DOHH2 (cell line): ENCODE measurements at regions not wholly inside any gene's neighbourhood (a gene's known extent, or its start where the extent isn't known, plus 50 kb on each side); places are given as distances from the start of the nearest gene placed in this dataset.

Experiments
- H3F3A ChIP-seq: fragments of 200-600 bp; sonication (generic), shearing (Covaris generic); 2 replicates; pipeline ENCODE4 v1.6.0; 2016; ENCODE audit warnings: antibody characterized with exemption, mild to moderate bottlenecking; ENCODE audit not compliant: control insufficient read depth, insufficient read depth
- H3K27ac ChIP-seq: fragments of 200-600 bp; sonication (generic); 2 replicates; pipeline ENCODE4 v1.5.1; 2014; ENCODE audit warnings: low read depth, mild to moderate bottlenecking, low read length, moderate library complexity
- H3K27me3 ChIP-seq: fragments of 200-600 bp; sonication (generic); 2 replicates; pipeline ENCODE4 v1.6.1; 2014; ENCODE audit warnings: mild to moderate bottlenecking, low read length, mixed read lengths; ENCODE audit not compliant: control insufficient read depth
- H3K36me3 ChIP-seq: fragments of 200-600 bp; sonication (generic); 2 replicates; pipeline ENCODE4 v1.6.1; 2014; ENCODE audit warnings: mild to moderate bottlenecking, low read length, moderate library complexity, mixed read lengths; ENCODE audit not compliant: control insufficient read depth
- H3K4me1 ChIP-seq: fragments of 200-600 bp; sonication (generic); 2 replicates; pipeline ENCODE4 v1.6.1; 2014; ENCODE audit warnings: mild to moderate bottlenecking, low read length, mixed read lengths; ENCODE audit not compliant: control insufficient read depth
- H3K4me2 ChIP-seq: fragments of 200-600 bp; sonication (generic); 2 replicates; pipeline ENCODE4 v1.6.0; 2014; ENCODE audit warnings: mild to moderate bottlenecking, low read length, moderate library complexity
- H3K4me3 ChIP-seq: fragments of 200-600 bp; sonication (generic); 2 replicates; pipeline ENCODE4 v1.5.1; 2014; ENCODE audit warnings: mild to moderate bottlenecking, low read length, mixed read lengths
- H3K79me2 ChIP-seq: fragments of 200-600 bp; sonication (generic); 2 replicates; pipeline ENCODE4 v1.6.1; 2014; ENCODE audit warnings: mild to moderate bottlenecking, low read length, mixed read lengths; ENCODE audit not compliant: control insufficient read depth
- H3K9me2 ChIP-seq: fragments of 200-600 bp; sonication (generic); replicated peaks from 2 replicates; pipeline ENCODE4 v1.6.1; 2014; ENCODE audit warnings: mild to moderate bottlenecking, low read length, mixed read lengths; ENCODE audit not compliant: control insufficient read depth
- H3K9me3 ChIP-seq: fragments of 200-600 bp; sonication (generic); 2 replicates; pipeline ENCODE4 v1.6.1; 2014; ENCODE audit warnings: antibody characterized with exemption, low read length, mixed read lengths; ENCODE audit not compliant: control insufficient read depth, insufficient read depth
- H4K20me1 ChIP-seq: fragments of 200-600 bp; sonication (generic); 2 replicates; pipeline ENCODE4 v1.6.0; 2014; ENCODE audit warnings: low read depth, mild to moderate bottlenecking, antibody characterized with exemption, low read length, moderate library complexity; ENCODE audit not compliant: control insufficient read depth, insufficient read depth
- EZH2phosphoT487 ChIP-seq: fragments of 200-600 bp; sonication (generic); IDR thresholded peaks from 2 replicates; pipeline ENCODE4 v1.6.1; 2017; ENCODE audit warnings: borderline replicate concordance, mild to moderate bottlenecking, antibody characterized with exemption, low read length, moderate library complexity, mixed read lengths
- TF ChIP-seq, protein P1 (sequence below): fragments of 200-600 bp; sonication (generic); IDR thresholded peaks from one replicate; pipeline ENCODE4 v1.5.1; 2014; ENCODE audit warnings: antibody characterized with exemption, mild to moderate bottlenecking, low read depth, low read length; ENCODE audit not compliant: poor library complexity, severe bottlenecking

DNA sequence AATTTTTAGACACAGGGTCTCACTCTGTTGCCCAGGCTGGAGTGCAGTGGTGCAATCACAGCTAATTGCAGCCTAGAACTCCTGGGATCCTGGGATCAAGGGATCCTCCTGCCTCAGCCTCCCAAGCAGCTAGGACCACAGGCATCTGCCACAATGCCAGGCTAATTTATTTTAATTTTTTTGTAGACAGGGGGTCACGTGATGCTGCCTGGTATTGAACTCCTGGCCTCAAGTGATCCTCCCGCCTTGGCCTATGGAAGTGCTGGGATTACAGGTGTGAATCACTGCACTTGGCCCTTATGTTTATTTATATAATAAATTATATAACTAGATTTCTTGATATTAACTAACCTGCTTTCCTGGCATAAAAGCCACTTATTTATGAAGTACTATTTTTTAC, 1081.7 kb upstream of the FANCL start:
- Histone ChIP-seq H3K27me3 (no peaks in the 10 kb centered on the region), H3K36me3 (no peaks in the 10 kb centered on the region), H3K27ac (no peak overlapping the region), H3K9me3 (no peaks in the 10 kb centered on the region), H3K4me2 (no peak overlapping the region), H3F3A (no peaks in the 10 kb centered on the region), H3K9me2 (no peaks in the 10 kb centered on the region), H3K4me3 (no peak overlapping the region), H3K79me2 (no peaks in the 10 kb centered on the region), H4K20me1 (no peaks in the 10 kb centered on the region), H3K4me1 (no peaks in the 10 kb centered on the region)
- no peak for TF ChIP-seq EZH2phosphoT487
- TF ChIP-seq, protein P1, sequence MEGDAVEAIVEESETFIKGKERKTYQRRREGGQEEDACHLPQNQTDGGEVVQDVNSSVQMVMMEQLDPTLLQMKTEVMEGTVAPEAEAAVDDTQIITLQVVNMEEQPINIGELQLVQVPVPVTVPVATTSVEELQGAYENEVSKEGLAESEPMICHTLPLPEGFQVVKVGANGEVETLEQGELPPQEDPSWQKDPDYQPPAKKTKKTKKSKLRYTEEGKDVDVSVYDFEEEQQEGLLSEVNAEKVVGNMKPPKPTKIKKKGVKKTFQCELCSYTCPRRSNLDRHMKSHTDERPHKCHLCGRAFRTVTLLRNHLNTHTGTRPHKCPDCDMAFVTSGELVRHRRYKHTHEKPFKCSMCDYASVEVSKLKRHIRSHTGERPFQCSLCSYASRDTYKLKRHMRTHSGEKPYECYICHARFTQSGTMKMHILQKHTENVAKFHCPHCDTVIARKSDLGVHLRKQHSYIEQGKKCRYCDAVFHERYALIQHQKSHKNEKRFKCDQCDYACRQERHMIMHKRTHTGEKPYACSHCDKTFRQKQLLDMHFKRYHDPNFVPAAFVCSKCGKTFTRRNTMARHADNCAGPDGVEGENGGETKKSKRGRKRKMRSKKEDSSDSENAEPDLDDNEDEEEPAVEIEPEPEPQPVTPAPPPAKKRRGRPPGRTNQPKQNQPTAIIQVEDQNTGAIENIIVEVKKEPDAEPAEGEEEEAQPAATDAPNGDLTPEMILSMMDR, result no peak

DNA sequence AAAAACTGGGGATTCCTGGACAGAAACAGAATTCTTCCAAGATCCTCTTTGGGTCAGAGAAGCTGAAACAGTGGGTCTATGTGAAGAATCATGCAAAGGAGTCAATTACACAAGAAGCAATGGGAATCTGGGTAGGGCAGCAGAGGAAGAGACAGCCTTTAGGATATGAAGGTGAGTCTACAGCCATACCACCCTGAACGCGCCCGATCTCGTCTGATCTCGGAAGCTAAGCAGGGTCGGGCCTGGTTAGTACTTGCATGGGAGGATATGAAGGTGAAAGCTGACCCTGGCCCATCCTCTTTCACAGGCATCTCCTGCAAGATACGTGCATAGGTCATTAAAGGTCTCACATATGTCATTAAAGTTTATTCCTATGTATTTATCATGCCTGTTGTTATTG, 1080.9 kb upstream of the FANCL start:
- no peak overlapping the region for H3K27ac ChIP-seq
- no peaks in the 10 kb centered on the region for H3K36me3 ChIP-seq
- no peaks in the 10 kb centered on the region for H3K79me2 ChIP-seq
- no peak overlapping the region for H3K4me3 ChIP-seq
- no peaks in the 10 kb centered on the region for H3K27me3 ChIP-seq
- no peaks in the 10 kb centered on the region for H3K9me3 ChIP-seq
- H3K4me1 ChIP-seq, result no peaks in the 10 kb centered on the region
- TF ChIP-seq, protein P1, result no peak
- TF ChIP-seq EZH2phosphoT487, result no peak
- no peaks in the 10 kb centered on the region for H3F3A ChIP-seq
- no peak overlapping the region for H3K4me2 ChIP-seq
- no peaks in the 10 kb centered on the region for H4K20me1 ChIP-seq
- H3K9me2 ChIP-seq, result no peaks in the 10 kb centered on the region

DNA sequence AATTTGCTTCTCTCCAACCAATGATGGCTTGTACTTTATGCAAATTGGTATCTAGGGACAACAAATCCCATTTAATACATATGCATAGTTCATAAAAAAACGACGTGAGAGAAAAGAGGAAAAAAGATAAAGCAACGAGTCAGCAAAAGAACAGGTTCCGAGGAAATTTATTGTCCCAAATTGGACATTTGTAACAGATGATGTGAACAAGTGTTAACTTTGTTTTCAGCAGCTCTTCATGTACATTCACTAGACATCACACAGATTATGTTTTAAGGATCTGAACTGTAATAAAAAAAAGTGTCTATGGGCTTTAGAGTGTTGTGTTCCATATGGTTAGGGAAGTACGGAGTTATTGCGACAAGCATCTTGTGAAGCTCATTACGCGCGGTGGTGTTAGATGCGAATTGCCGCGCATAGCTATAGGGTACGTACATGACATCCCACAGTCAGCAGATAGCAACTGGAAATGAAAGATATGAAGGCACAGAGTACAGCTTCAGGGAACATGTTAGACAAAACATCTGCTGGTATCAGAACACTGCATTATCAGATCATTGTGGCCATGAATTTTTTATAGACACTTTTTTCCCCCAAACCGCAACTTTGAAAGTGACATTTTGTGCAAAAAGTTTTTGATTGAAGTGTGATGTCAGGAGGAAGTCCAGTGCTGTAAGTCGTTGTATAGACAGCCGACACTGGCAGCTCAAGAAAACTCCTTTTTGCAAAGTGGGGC, 1073.1 kb upstream of the FANCL start:
- Histone ChIP-seq H3K27me3 (no peaks in the 10 kb centered on the region), H3K4me1 (no peaks in the 10 kb centered on the region), H3K79me2 (no peaks in the 10 kb centered on the region), H3F3A (no peaks in the 10 kb centered on the region), H3K9me3 (no peaks in the 10 kb centered on the region), H3K27ac (no peak overlapping the region), H3K4me3 (no peak overlapping the region), H3K4me2 (no peak overlapping the region), H3K9me2 (no peaks in the 10 kb centered on the region), H3K36me3 (no peaks in the 10 kb centered on the region), H4K20me1 (no peaks in the 10 kb centered on the region)
- TF ChIP-seq, protein P1, result no peak
- TF ChIP-seq EZH2phosphoT487, result no peak
